NCI-H1048 (cell line): ENCODE measurements at regions not wholly inside any gene's neighbourhood (a gene's known extent, or its start where the extent isn't known, plus 50 kb on each side); places are given as distances from the start of the nearest gene placed in this dataset.

Experiments used
- DNase-seq: peaks from one replicate; lab custom pipeline; 2025; lab: John Stamatoyannopoulos, UW

- DNase-seq: no peak
Measured at GRCh38 chr5:61828856-61829255, 477.1 kb upstream of the KIF2A start.

GRCh38 chr5:61831736-61832135, 474.3 kb upstream of the KIF2A start:
- no peak for DNase-seq

GRCh38 chr5:61837788-61838187, 468.2 kb upstream of the KIF2A start:
- no peak for DNase-seq

GRCh38 chr5:61840361-61840760, 465.6 kb upstream of the KIF2A start:
- DNase-seq: no peak

GRCh38 chr5:61842840-61843239, 463.2 kb upstream of the KIF2A start:
- DNase-seq: no peak

GRCh38 chr5:61850696-61851095, 455.3 kb upstream of the KIF2A start:
- no peak for DNase-seq

GRCh38 chr5:61854531-61854930, 451.5 kb upstream of the KIF2A start:
- DNase-seq: no peak

GRCh38 chr5:61860978-61861377, 445.0 kb upstream of the KIF2A start:
- no peak for DNase-seq

- DNase-seq: no peak
Measured at GRCh38 chr5:61866930-61867329, 439.1 kb upstream of the KIF2A start.

GRCh38 chr5:61869333-61869732, 436.7 kb upstream of the KIF2A start:
- DNase-seq: no peak

GRCh38 chr5:61878471-61878870, 427.5 kb upstream of the KIF2A start:
- DNase-seq: no peak

GRCh38 chr5:61881821-61882487, 424.1 kb upstream of the KIF2A start:
- no peak for DNase-seq

- no peak for DNase-seq
Measured at GRCh38 chr5:61882901-61883500, 423.0 kb upstream of the KIF2A start.

- DNase-seq: no peak
Measured at GRCh38 chr5:61884252-61884855, 421.7 kb upstream of the KIF2A start.

GRCh38 chr5:61886214-61886613, 419.8 kb upstream of the KIF2A start:
- no peak for DNase-seq

GRCh38 chr5:61887271-61887670, 418.7 kb upstream of the KIF2A start:
- no peak for DNase-seq

- no peak for DNase-seq
Measured at GRCh38 chr5:61894046-61894445, 412.0 kb upstream of the KIF2A start.

GRCh38 chr5:61896811-61897210, 409.2 kb upstream of the KIF2A start:
- no peak for DNase-seq

GRCh38 chr5:61897251-61897650, 408.8 kb upstream of the KIF2A start:
- DNase-seq: no peak

GRCh38 chr5:61901997-61902396, 404.0 kb upstream of the KIF2A start:
- no peak for DNase-seq

- no peak for DNase-seq
Measured at GRCh38 chr5:61904730-61905129, 401.3 kb upstream of the KIF2A start.

GRCh38 chr5:61905613-61906012, 400.4 kb upstream of the KIF2A start:
- no peak for DNase-seq

GRCh38 chr5:61906820-61907219, 399.2 kb upstream of the KIF2A start:
- DNase-seq: no peak

- no peak for DNase-seq
Measured at GRCh38 chr5:61907995-61908394, 398.0 kb upstream of the KIF2A start.
